Jurkat, Clone E6-1 (cell line): ENCODE measurements at regions not wholly inside any gene's neighbourhood (a gene's known extent, or its start where the extent isn't known, plus 50 kb on each side); places are given as distances from the start of the nearest gene placed in this dataset.

ENCODE experiments used
- DNase-seq: peaks from one replicate; pipeline ENCODE4 v3.0.0-alpha.2; 2011; ENCODE audit warnings: low read depth, low spot score
- H3K4me3 ChIP-seq: 2 replicates; pipeline ENCODE4 v1.5.1; 2011; ENCODE audit warnings: mild to moderate bottlenecking, low read length, control low read depth, moderate library complexity

DNA sequence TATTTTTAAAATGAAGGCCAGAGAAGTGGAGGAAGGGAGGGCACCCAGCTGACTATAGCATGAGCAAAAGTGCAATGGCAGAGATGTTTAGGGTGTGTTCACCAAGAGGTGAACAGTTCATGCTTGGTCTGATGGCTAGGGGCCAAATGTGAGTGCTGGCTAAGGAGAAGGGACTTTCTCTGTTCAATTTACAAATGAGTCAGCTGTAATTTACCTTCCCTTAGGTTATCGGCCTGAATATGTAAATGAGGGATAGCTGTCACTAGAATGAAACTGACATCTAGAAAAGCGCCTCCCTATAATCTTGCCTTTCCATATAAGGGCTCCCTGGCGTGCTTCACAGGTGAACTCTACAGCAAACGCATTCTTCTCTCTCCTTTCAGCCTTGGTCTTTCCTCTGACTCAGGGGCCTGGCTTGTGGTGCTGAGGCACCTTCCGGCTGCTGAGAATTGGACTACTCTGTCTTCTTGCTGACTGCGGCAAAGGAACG, 114.7 kb upstream of the BACH2 start:
- no peak overlapping the region for H3K4me3 ChIP-seq
- DNase-seq, result no peak

DNA sequence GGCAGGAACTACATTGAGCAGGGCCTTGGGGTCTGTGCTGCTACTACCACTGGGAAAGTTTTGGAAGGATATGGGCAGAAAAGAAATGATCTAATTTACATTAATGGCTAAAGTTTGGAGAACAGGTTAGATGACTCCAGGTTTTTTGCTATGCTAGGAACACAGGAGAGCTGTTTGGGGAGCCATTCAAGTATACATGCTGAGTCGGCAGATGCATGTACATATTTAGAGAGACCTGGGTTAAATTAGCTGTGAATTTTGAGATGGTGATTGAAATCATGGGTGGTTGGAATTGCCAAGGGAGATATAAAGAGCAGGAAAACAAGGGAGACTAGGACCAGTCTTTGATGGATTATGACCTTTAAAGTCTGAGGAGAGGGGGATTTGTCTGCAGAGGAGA, 113.1 kb upstream of the BACH2 start:
- no peak overlapping the region for H3K4me3 ChIP-seq
- DNase-seq, result no peak

DNA sequence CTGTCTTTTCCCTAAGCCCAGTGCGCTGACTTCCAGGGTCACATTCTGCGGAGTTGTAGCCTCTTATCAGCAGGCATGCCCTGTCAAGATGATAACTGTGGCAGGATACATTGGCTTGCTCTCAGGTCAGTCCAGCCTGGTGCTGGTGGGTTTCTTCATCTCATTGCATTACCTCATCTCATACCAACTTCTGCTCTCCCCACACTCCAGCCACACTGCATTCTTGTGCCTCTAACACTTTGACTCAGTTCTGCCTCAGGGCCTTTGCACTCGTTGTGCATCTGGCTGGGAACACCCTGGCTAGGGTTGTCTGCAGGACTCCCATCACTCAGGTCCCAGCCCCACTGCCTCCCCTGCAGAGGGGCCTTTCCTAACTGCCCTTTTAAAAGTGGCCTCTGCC, 110.3 kb upstream of the BACH2 start:
- no peak overlapping the region for H3K4me3 ChIP-seq
- no peak for DNase-seq

DNA sequence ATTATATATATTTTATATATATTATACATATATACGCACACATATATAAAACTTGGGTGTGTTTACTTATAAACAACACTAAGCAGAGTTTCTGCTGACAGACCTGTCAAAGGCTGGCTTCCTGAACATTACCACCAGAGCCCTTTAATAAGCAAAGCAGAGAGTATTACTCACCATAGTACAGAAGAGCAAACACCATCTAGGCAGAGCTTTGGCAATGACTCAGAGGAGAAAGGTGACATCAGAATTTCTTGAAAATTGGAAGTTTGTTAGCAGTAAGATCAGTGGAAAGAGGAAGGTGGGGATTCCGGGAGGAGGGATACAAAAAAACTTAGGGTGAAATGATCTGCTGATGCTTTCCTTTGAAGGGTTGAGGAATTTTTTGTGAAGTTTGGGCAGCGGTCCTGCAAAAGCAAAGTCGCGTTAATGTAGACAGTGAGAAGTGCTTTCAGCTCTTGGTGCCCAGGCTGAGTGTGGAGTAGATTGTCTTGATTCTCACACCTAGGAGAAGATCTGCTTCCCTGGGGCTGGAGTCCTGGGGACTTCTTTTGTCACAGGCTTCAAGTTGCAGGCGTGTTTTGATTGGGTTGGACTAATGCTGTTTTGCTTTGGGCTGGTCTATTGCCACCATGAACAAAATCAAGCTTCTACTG, 109.6 kb upstream of the BACH2 start:
- DNase-seq, result no peak
- no peak overlapping the region for H3K4me3 ChIP-seq

DNA sequence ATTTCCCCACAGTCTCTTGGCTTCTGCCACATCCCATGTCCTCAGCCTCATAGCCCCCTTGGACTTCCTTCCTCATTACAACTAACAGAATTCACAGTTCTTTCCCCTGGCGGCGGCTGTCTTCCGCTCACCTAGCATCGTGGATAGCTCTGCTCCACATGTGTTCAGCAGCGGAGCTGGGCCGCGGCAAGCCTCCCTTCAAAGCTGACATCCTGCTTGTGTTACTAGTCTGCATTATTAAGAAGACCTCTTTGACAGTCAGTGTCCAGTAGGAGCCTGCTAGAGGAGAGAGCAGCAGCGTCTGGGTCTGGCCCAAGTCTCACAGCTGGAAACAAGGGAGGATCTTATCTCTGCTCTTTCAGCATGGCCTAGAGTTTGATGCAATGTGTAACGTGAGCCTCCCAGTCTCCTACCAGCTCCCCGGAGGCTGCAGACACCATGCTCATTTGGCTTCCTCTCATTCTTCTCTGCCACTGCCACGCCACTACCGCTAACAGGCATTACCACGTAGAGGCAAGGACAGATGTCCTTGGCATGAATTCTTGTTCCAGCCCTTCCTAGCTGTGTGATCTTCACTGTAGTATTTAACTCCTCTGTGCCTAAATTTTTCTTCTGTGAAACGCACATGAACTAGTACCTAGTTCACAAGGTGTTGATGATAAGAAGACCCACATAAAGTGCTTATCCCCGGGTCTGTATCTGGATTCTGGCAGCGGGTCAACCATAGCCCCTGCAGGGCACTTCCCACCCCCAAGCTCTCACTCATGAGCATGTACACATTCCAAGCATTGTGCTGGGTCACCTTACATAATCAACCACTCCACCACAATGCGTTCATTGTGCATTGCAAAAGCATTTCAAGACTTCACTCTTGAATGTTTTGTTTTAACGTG, 107.1 kb upstream of the BACH2 start:
- DNase-seq, result no peak
- no peak overlapping the region for H3K4me3 ChIP-seq

DNA sequence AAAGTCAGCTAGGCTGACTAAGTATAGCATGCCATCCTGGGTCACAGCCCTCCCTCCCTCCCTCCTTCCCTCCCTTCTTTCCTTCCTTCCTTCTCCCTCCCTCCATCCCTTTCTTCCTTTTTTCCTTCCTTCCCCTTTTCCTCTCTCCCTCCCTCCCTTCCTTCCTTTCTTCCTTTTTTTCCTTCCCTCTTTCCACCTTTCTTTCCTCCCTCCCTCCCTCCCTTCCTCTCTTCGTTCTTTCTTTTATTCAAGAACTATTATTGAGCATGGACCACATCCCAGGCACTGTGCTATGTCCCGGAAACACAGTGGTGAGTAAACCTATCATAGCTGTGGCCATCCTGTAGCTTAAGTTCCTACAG, 106.2 kb upstream of the BACH2 start:
- no peak overlapping the region for H3K4me3 ChIP-seq
- DNase-seq, result no peak

DNA sequence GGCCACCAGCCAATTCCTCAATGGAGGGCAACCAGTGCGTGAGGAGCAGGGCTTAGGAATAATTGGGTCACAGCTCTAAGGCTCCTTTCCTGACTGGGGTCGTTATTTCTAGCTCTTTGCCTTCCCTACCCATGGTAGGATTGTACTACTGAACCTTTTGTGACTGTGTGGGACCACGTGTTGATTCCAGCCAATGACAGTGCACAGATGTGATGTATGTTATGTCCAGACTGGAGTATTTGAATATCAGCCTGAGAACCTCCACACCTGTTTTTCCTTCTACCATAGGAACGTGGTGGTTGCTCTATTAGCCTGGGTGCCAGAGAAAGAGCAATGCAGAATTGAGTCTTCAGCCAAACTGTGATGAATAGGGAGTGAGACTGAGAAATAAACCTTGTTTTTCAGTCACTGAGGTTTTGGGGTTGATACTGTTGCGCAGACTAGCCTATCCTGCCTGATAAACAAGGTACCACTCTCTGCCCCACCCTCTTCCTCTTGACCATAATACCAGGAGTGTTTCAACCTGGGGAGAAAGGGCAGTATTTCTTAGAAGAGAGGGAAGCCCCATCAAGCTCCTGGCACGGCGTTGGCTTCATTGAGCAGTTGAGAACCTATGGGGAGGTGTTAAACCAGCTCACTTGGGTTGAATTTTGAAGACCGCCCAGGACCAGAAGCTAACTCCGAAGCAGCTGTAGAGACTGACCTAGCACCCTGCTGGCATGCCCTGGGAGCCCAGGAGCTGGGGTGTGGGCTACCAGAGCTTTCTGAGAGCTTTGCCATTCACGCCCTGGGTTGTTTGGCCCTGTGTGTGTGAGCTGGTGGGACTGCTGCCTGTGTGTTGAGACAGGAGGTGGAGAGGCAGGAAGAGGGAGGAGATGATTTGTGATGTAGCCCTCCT, 105.5 kb upstream of the BACH2 start:
- DNase-seq, result peak; percentile 40
- H3K4me3 ChIP-seq, result no peak overlapping the region

- no peak for DNase-seq
- no peak overlapping the region for H3K4me3 ChIP-seq
Measured at GRCh38 chr6:90399970-90400369, 103.3 kb upstream of the BACH2 start.

GRCh38 chr6:90397929-90398674, 101.5 kb upstream of the BACH2 start:
- no peak for DNase-seq
- H3K4me3 ChIP-seq, result no peak overlapping the region

DNA sequence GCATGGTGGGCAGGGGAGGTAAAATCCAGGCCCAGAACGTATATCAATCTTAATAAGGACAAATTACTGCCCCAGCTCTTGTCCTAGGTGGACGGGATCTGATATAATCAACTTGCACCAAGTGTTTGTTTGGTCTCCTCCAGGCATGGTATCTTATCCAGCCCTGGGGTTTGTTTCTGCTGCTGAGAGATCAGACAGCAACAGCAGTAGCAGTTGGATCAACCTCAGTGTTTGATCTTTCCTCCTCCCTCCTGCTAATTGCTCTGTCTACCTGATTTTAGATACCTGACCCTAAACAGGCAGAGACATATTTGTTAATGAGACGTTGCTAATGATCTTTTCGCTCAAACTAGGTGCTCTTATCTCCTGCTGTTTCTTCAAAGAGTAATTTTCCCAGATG, 100.4 kb upstream of the BACH2 start:
- H3K4me3 ChIP-seq, result no peak overlapping the region
- peak; percentile 35 for DNase-seq

DNA sequence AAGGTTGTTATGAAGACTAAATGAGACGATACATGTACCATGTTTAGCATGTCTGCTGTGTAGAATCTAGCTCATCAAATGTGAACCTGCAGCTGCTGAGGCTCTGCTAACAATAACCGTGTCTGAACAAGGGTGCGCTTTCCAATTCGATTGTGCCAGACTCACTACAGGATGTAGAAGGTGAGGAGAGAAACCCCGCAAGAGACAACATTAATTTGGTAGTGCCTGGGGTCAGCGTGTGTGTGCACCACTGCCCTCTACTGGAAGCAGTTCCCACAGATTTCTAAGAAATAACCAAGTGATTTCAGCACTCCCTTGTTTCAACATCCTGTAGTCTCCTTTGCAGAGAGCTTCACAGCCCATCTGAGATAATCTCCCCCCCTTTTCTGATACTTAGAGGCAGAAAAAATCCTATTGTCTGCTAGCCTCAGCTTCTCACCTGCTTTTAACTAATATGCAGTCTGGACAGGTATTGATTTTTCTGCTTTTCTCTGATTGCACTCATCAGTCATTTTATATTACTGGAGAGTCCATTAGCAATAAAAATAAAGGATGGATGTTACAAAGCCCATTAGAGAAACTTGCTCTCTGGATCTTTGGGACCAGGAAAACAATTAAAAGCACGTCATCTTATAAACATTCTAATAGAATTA, 96.7 kb upstream of the BACH2 start:
- peak; percentile 87 for DNase-seq
- no peak overlapping the region for H3K4me3 ChIP-seq

GRCh38 chr6:90390379-90390778, 93.7 kb upstream of the BACH2 start:
- no peak for DNase-seq
- no peak overlapping the region for H3K4me3 ChIP-seq

DNA sequence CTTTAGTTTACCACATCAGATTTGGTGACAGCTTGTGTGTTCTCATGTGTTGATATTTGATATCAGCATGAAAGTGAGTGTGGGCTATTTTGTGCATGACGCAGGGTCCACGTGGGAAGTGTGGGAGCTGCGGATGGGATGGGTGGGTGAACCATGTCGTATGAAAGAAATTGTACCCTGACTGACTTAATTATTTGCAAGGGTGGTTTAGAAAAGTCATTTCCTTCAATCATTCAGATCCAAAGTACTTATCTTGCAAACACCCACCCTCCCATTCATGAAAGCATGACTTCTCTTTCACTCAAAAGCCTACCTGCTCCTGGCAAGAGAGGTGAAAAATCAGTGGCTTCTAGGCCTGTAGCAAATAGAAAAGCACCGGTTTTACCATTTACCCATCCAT, 91.8 kb upstream of the BACH2 start:
- no peak for DNase-seq
- H3K4me3 ChIP-seq, result no peak overlapping the region

DNA sequence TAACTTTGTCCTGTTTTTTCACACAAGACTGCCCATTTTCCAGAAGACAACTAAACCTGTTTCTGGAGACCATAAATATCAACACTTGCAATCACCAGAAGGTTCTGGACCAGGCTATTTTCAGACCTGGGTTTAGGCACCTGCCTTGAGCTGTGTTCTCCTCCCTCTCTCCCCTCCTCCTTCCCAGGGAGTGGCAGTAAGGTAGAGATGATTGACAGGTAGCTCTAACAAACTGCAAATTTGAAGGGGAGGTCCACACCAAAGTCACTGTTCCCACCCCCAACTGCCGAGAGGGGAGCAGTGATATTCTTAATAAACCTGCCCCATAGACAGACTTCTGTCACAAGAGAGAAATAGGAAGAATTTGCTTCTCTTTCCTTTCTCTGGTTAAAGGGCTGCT, 91.2 kb upstream of the BACH2 start:
- DNase-seq, result no peak

GRCh38 chr6:90387383-90387775, 90.7 kb upstream of the BACH2 start:
- H3K4me3 ChIP-seq, result no peak overlapping the region
- DNase-seq, result no peak

More for the DNA sequence above, 91.2 kb upstream of the BACH2 start:
- H3K4me3 ChIP-seq, result no peak overlapping the region

DNA sequence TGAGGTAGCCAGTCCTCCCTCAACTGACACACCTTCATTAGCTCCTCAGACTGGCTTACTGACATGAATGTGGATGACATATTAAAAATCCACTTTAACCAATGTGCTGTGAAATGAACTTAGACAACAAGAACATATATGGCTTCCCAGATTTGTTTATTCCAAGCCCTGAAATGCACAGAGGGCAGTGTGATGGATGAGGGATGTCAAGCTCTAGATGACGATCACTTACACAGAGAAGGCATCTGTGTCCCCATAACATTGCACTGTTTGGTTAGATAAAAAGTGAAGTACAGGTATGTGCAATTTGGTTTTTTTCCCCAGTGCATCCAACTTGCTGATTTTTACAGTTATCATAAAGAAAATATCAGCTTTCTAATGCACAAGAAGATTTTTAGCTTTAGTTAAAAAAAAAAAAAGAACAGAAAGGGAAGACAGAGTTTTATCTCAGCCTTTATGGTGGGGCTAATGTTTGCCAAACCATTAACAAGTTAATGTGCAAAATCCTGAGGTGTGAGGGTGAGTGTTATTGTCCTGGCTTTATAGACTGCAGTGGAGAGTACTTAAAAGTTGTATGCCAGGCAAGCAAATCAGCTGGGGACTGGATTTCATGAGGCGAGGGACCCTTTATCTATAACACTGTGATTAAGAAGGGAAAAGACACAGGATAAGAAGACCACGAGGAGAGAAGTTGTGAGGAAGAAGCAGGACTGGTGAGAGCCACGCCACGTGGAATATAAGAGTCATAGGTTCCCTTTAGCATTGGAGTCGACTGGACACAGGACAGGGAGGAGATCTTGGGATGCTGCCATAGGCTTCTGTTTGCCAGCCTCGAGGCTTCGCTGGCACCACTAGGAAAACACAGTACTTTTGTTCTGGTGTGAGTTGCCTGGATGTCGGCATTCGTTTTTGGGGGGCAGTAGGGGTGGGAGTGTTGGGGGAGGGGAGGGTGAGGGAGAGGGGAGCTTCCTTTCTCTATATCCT, 90.0 kb upstream of the BACH2 start:
- H3K4me3 ChIP-seq, result no peak overlapping the region
- no peak for DNase-seq

- no peak for DNase-seq
- H3K4me3 ChIP-seq, result no peak overlapping the region
Measured at GRCh38 chr6:90385759-90386313, 89.2 kb upstream of the BACH2 start.
